Kidney tubule cell (primary cell): ENCODE measurements at regions not wholly inside any gene's neighbourhood (a gene's known extent, or its start where the extent isn't known, plus 50 kb on each side); places are given as distances from the start of the nearest gene placed in this dataset.
A peak's percentile ranks its signal among the peaks of the same experiment; 100 is the strongest.
"Not testable (repeated sequence)": the region's sequence is repeated elsewhere in the genome, so short reads cannot be mapped to it uniquely, and the experiment has no call there.

Experiments used
- DNase-seq: peaks from one replicate; pipeline ENCODE4 v3.0.0-alpha.2; 2018; ENCODE audit warnings: low spot score

DNA sequence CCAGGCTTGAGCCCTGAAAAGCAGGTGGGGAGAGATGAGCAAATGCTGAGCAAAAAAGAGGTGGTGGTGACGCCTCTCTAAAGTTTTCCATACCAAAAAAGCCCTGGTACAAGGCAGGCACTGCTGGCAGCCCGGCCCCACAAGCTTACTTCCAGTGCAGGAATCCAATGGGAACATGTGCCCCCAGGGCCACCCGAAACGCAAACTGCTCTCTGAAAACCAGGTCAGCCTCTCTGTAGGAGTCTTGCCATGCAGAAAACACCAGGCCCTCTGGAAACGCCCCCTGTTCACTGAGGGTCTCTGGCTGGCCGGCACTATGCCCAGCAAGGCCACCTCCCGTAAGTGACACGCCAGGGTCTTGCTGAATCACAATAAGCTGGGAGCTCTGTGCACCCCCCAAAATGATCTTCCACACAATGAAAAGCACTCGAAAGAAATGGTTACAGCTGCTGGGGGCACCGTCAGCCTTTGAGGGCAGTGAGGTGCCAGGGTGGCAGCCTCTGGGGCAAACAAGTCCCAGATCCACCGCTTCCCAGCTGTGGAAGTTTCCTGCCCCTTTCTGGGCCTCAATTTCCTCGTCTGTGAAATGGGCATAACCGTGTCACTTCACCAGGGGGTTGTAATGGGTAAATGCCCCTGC lies 170.5 kb downstream of the TOMM20 start:
- no peak for DNase-seq

DNA sequence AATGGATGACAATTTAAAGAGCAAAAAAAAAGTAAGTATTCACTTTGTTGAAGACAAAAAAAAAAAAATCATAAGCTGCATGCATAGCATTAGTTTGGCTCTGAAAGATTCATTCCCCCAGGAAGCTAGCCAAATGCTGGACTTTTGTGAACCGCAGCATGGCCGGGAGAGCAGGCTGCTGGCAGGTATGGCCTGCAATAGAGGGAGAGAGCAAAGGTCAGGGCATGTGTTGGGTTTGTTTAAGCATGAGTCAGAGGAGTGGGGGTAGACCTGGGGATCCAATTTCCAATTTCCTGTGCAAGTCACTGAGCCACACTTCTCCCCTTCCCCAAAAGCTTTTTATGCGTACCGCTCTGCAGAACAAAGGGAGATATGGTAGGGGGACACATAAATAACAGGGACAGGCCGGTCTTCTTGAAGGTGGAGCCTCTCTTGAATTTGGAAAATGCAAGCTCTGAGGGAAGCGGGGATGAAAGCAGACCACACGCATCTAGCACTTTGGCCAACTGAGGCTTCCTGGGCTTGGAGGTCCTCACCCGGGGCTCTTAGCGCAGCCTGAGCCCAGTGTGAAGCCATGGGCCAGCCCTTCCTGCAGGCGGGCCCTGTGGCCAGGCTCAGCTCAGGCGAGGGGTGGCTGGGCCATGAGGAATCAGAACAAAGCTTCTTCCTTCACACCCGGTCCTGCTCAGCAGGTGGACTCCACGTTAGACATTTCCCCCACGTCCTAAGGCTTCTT lies 171.1 kb downstream of the TOMM20 start:
- DNase-seq = peak; percentile 91

DNA sequence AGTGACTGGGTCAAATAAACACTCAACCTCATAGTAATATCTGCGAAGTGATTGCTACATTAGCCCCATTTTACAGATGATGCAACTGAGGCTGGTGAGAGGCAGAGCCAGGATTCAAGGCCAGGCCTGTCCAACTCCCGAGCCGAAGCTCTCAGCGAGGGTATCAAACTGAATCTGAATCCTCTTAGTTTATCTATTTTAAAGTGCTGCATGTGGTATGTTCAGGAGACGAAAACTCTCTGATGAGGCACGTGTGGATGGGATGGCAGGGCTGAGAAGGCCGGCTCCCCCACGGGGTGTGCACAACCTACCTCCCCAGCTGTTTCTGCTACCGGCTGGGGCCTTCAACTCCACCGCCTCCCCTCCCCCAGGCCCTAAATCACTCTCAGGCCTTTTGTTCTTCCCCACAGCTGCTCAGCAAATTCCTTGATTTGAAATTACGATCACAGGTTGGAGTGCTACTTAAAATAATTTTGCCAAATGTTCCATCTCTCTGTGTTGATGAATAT lies 171.8 kb downstream of the TOMM20 start:
- no peak for DNase-seq

DNA sequence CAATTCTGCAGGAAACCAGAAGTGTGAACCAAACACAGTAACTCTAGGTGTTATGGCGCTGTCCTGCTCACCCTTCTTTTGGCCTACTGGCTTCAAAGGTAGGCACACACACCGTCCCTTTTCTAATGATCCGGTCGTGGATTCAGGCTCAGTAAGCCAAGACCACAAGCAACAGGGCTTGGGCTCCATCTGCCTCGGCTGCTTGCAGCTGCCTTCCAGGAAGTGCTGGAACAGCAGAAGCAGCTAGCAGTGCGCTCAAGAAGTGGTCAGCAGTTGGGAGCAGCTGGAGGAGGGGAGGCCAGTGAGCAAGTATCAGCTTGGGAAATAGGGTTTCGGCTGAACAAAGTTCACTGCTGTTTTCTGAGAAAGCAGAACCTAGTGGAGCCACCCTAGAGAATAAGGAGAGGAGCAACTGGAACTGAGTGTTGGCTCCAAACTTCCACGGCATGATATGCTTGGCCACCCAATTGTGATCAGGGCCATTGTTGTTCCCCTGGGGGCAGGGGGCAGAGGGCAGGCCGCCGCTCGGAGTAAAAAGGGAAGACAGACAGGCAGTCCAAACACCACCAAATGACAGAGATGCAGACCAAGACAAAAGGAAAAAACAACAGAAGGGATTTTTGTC lies 173.4 kb downstream of the TOMM20 start:
- DNase-seq = peak; percentile 67

DNA sequence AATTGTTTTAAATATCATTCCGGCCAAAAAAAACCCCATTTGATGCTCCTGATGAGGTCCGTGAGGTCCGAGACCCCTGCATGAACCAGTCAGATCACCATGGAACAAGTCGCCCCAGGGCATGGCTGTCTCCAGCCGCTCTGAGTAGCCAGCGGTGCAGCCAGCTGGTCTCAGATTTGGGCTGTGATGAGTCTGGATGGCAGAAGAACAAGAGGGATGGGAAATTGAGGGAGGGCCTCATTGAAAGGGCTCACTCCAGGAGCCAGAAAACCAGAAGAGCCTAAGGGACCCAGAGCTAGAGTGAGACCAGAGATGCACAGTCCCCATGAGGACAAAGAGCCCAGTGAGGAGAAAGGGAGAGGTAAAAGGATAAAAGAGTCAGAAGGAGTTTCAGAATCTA lies 174.0 kb downstream of the TOMM20 start:
- no peak for DNase-seq

DNA sequence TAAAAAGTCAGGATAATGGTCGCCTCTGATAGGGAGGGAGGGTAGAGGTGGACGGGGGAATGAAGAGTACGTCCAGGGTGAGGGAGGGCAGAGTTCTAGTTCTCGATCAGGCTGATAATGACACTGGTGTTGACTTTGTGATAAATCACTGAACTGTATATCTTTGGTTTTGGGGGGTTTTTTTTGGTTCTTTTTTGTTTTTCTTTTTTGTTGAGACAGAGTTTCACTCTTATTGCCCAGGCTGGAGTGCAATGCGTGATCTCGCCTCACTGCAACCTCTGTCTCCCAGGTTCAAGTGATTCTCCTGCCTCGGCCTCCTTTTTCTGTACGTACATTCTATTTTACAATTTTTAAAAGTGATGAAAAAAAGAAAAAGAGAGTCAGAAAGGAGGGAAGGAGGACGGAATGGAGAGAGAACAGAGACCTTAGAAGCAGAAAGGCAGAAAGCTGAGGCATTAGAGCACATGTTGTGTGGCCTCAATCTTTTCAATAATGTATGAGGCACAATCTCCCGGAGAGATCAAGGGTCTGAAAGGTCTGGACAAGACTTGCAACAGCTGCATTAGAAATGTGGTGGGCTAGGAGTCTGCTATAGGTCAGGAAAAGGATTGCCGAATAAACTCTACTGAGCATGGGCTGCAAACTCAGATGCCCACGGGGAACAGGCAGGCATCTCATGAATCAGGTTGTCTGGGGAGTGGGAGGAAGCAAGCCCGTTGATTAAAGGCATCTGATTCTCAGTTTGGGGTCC lies 174.8 kb downstream of the TOMM20 start:
- no peak for DNase-seq

DNA sequence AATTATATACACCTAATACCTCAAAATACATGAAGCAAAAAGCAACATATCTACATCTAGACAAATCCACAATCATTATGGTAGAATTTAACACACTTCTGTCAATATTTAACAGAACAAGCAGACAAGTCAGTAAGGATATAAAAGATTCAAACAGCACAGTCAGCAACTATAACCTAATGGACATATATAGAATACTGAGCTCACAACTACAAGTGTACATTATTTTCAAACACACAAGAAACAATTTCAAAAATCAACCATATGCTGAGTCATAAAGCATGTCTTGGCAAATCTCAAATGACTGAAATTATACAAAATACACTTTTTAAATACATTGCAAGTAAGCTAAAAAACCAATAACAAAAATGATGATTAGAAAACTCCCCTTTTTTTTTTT lies 178.0 kb downstream of the TOMM20 start:
- DNase-seq = no peak

DNA sequence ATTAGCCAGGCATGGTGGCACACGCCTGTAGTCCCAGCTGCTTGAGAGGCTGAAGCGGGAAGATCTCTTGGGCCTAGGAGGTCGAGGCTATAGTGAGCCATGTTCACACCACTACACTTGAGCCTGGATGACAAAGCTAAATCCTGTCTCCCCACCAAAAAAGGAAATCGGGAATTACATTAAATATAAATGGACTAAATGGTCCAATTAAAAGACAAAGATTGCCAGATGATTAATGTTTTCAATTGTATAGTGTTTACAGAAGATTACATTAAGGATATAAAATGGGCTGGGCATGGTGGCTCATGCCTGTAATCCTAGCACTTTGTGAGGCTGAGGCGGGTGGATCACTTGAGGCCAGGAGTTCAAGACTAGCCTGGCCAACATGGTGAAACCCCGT lies 179.1 kb downstream of the TOMM20 start:
- not testable (repeated sequence) for DNase-seq

DNA sequence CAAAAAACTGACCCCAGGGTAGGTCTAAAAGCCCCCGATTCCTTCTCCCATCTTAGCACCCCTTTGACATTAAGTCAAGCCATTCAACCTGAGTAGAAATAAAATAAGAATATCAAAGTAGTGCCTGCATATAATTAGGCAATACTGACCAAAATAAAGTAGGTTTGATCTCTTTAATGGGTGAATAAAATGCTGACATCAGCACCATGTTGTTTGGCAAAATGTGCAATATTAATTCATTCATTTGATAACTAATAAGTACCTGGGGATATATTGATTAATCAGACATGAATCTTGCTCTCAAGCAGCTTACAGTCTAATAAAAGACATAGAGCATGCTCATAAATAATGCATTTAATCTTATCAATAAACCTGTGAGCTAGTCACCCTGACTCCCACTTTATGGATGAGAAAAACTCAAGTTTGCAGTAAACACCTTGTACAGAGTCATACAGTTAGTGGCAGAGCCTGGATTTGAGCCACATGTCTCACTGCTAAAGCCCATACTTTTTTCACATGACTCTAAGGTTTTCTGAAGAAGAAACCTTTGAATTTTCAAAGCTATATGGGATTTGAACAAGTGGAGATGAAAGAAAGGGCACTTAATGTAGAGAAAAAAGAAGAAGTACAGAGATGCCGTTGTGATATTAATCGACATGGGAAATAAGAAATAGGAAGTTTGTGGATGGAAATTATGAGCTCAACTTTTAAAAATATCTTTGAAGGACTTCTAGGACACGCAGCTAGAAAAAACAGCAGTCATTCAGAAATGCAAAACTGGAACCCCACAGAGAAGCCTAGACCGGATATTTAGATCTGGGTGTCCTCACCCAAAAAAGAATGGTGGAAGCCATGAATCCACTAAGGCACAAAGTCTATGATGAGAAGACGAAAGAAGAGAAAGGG lies 183.9 kb downstream of the TOMM20 start:
- no peak for DNase-seq

DNA sequence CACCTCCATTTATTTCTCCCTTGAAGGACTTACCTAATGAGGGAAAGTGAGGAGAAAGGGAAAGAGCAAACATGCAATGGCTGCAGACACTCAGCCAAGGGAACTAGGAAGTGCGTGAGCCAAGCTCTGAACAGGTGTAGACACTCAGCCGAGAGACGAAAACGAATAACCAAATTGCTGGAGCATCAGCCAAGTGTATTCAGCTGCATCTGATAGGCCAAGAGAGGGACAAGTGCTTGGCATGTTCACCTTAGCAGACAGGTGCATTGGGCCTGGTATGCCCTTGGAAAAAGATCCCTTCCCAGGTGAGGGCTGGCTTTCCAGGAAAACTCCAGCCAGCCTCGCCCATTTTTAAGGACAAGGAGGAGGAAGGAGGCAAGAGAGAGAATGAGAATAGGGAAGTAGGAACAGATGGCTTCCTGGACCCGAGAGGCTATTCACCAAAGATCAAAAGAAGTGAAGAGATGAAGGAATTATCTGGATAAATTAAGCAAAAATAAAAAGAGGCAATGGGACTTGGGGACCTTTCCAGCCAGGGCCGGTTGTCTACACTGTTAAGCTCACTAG lies 184.7 kb downstream of the TOMM20 start:
- no peak for DNase-seq

DNA sequence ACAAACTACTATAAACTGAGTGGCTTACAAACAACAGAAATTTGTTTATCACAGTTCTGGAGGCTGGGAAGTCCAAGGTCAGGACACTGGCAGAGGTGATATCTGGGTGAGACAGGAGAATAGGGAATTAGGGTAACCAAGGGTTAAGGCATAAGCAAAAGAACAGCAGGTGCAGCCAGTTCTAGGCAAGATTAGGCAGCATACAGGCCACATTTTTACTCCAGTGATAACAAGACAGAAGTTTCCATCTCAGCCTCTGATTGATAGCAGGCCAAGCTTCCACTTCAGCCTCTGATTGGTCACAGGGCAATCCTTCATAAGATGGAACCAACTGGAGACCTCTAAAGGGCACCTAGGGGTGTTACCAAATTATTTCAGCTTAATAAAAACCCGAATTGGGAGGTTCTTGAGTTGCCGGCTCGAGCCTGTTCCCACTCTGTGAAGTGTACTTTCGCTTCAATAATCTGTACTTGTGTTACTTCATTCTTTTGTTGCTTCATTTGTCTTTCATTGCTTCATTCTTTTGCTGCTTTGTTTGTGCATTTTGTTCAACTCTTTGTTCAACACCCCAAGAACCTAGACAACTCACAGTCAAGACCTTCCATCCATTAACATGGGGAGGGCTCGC lies 185.6 kb downstream of the TOMM20 start:
- no peak for DNase-seq

DNA sequence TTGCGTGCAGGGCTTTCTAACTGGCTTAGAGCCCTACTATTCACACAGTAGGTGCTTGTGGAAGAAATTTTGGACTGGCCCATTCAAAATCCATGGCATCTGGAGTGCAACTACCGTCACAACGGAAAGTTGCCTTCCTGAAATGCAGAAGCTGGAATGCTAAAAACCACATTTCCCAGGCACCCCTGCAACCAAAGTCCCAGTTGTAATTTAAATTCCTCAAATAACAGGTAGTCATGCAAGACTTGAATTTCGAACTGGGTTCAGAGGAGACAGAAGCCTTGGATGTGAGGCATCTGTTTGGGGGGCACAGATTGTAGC lies 186.7 kb downstream of the TOMM20 start:
- peak; percentile 53 for DNase-seq

DNA sequence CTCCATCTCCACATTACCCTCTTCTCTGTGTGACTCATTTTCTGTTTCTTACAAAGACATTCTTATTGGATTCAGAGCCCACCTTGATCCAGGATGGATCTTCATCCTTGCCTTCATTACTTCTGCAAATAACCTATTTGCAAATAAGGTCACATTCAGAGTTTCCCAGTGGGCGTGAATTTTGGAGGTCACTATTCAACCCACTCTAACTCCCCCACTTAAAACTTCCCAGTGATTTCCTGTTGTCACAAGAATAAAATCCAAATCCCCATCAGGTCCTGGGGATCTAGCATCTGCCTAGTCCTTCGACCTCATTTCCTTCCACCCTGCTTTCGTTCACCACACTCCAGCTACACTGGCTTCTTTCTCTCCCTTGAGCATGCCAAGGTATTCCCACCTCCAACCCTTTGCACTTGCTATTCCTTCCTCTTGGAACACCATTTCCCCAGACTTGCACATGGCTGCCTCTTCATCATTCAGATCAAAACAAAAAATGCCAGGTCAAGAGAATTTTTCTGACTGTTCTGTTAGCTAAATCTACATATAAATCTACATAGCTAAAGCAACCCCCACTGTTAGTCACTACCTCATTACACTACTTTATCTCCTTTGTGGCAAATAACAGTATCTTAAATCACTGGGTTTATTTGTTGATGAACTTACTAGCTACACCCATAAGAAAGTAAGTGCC lies 187.2 kb downstream of the TOMM20 start:
- DNase-seq = no peak

DNA sequence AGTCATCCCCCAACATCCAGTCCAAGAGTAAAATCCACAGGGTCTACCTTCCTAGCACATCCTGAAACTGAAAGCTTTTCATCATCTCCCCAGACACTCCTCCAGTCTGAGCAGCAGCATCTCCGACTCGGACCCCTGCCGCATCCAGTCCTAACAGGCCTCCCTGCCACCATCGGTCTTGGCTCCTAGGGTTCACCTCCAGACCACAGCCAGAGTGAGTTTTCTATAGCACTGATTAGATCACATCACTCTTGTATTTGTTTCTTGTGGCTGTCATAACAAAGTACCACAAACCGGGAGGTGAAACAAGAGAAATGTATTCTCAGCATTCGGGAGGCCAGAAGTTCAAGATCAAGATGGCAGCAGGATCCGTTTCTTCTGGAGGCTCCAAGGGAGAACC lies 187.8 kb downstream of the TOMM20 start:
- no peak for DNase-seq

DNA sequence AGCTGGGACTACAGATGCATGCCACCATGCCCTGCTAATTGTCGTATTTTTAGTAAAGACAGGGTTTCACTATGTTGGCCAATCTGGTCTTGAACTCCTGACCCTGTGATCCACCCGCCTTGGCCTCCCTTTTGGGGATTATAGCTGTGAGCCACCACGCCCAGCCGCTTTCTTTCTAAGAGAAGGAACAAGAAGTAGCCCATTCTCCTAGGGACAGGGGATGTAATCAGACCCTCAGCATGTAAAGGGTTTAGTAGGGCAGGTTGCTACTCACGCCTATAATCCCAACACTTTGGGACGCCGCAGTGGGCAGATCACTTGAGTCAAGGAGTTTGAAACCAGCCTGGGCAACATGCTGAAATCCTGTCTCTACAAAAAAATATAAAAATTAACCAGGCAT lies 189.7 kb downstream of the TOMM20 start:
- DNase-seq = no peak

DNA sequence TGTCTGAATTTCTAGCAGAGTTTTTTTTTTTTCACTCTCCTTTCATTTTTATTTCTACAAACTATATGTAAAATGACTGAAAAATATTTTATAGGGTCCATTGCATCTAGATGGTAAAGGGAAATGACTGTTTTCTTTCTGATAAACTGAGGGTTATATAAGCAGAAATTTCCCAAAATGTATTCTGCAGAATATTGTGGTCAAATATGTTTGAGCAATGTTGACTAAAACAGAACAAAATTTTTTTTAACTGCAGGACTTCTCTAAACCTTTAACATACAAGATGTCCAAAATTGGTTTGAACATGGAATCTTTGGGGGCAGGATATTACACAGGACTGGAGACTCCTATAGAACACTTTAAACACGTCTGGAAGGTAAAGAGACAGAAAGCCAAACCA lies 190.5 kb downstream of the TOMM20 start:
- DNase-seq = no peak

DNA sequence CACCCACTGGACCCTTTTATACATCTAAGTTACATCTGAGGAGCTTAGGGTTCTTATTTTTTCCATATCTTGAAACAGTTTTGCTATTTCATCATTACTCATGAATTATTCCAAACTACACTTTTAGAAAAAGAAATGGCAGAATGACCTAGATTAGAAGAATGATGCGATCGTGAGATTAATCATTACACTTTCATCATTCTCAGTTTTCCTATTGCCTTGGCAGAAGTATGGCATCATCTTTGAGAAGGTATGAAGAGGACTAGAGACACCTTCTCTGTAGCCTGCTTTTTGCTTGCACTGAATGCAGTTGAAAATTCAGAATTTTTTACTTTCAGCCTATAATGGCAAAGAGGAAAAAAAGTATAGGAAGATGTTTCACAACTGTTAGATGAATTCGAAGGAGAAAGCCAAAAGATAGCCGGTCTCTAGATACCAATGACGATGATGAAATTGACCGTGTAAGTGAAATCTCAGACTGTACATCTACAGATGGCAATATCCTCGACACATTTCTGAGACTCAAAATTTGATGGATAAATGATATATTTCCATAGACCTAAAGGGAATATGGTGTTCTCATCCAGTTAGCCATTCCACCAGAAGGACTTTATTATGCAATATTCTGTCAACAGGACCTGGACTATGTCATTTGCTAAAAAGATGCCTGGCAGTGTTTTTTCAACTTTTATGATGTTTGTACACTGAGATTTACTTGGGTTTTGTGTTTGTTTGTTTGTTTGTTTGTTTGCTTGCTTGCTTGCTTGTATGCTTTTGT lies 191.8 kb downstream of the TOMM20 start:
- no peak for DNase-seq

DNA sequence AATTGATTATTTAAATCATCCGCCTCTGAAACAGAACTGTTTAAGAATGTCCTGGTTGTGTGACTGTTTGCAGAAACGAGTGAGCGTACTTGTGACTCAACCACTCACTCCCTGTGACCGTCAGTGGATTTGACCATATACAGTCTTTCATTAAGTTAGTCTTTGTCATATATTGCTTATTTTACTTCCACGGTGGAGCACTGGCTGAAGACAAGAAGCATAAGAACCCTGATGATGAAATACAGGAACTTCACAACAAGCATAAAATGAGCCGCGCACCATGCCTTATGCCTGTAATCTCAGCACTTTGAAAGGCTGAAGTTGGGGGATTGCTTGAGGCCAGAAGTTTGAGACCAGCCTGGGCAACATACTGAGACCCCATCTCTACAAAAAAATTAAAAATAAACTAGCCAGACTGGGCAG lies 194.0 kb downstream of the TOMM20 start:
- peak; percentile 62 for DNase-seq

DNA sequence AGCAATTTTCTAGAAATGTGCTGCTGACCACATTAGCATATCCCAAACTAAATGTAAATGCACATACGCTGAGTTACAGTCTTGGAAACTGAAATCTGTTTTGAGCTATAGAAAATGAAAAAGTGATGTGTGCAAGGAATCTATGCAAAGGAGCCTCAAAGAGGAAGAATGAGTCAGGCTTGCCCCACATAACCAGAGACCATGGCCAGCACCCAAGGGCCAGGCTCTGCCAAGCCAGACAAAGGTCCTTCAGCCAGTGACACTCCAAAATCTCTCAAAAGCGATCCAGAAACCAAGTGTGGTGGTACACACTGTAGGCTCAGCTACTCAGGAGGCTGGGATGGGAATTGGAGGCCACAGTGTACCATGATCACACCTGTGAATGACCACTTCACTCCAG lies 195.2 kb downstream of the TOMM20 start:
- peak; percentile 64 for DNase-seq
